Sigmoid colon (tissue), 6 donors: ENCODE measurements at regions not wholly inside any gene's neighbourhood (a gene's known extent, or its start where the extent isn't known, plus 50 kb on each side); places are given as distances from the start of the nearest gene placed in this dataset.

Source experiments
- DNase-seq: peaks from one replicate; pipeline ENCODE4 v3.0.0-alpha.2; 2019
- H3K27ac ChIP-seq, 4 donors: fragments of 200-600 bp; sonication (generic); one replicate each; pipeline ENCODE4 v1.5.1; 2016 to 2019; ENCODE audit warnings: mild to moderate bottlenecking in 1 of 4
- H3K27me3 ChIP-seq, 3 donors: fragments of 200-600 bp; sonication (generic); one replicate each; pipeline ENCODE4 v1.5.1; 2019; ENCODE audit warnings: mild to moderate bottlenecking in 1 of 3
- H3K36me3 ChIP-seq, 4 donors: fragments of 200-600 bp; sonication (generic); one replicate each; pipeline ENCODE4 v1.5.1; 2016 to 2019
- H3K4me1 ChIP-seq, 4 donors: fragments of 200-600 bp; sonication (generic); one replicate each; pipeline ENCODE4 v1.5.1; 2017 to 2019
- H3K4me3 ChIP-seq, 4 donors: fragments of 200-600 bp; sonication (generic); one replicate each; pipeline ENCODE4 v1.5.1; 2017 to 2019; ENCODE audit warnings: mild to moderate bottlenecking in 2 of 4, moderate library complexity in 1 of 4
- H3K9me3 ChIP-seq, 4 donors: fragments of 200-600 bp in 3 of 4; sonication (generic) in 3 of 4; one replicate each; pipeline versions ENCODE4 v1.5.1 to v1.6.1; 2013 to 2019
- CTCF ChIP-seq, 4 experiments: fragments of 450-650 bp in 3 of 4; fragments of 200-600 bp in 1 of 4; IDR thresholded peaks; one replicate each; pipeline ENCODE4 v1.5.1; 2016 to 2019; ENCODE audit warnings: antibody characterized with exemption in 4 of 4, mild to moderate bottlenecking in 3 of 4, moderate library complexity in 2 of 4
- EP300 ChIP-seq, 4 donors: sonication (generic); formaldehyde crosslinking; IDR thresholded peaks; one replicate each; pipeline ENCODE4 v1.6.1; 2017; ENCODE audit warnings: antibody characterized with exemption in 4 of 4
- POLR2A ChIP-seq, 2 donors: fragments of 450-650 bp; IDR thresholded peaks; one replicate each; pipeline ENCODE4 v1.6.1; 2016; ENCODE audit warnings: antibody characterized with exemption in 2 of 2, mild to moderate bottlenecking in 2 of 2, moderate library complexity in 2 of 2
- POLR2AphosphoS5 ChIP-seq, 4 donors: sonication (generic); formaldehyde crosslinking; IDR thresholded peaks; one replicate each; pipeline ENCODE4 v1.6.1; 2017; ENCODE audit warnings: antibody characterized with exemption in 4 of 4
- WGBS, 2 donors: extraction: QIAGEN DNeasy Blood & Tissue Kit; methylation state at CpG; one replicate each; pipeline ENCODE4 v1.1.7; 2013; 5-methylcytosine and 5-hydroxymethylcytosine counted together
- intact Hi-C: fragments of 100-400 bp; cut with DNase I; formaldehyde crosslinking; loops from one replicate; pipeline ENCODE4 v1.15.1; 2023
- donor health status: healthy with polysubstance abuse.
- donor health status: healthy.

- intact Hi-C loops = no loop called here
- Histone ChIP-seq H3K9me3 (no peaks in the 10 kb centered on the region), H3K27me3 (no peaks in the 10 kb centered on the region), H3K36me3 (no peaks in the 10 kb centered on the region), H3K27ac (no peak overlapping the region), H3K4me3 (no peak overlapping the region), H3K4me1 (no peaks in the 10 kb centered on the region)
- WGBS, 2 donors = 87 to 91% methylated on average over 3 of the region's 3 CpGs
- TF ChIP-seq CTCF (IDR thresholded peaks at IDR 0.05) = no peak
- TF ChIP-seq POLR2A (IDR thresholded peaks at IDR 0.05) = no peak
- no peak for TF ChIP-seq EP300 (IDR thresholded peaks at IDR 0.05)
- no peak for TF ChIP-seq POLR2AphosphoS5 (IDR thresholded peaks at IDR 0.05)
- no peak for DNase-seq
Measured at GRCh38 chr13:85653681-85654080, 145.5 kb downstream of the SLITRK6 start.

- TF ChIP-seq POLR2A (IDR thresholded peaks at IDR 0.05) = no peak
- TF ChIP-seq EP300 (IDR thresholded peaks at IDR 0.05) = no peak
- TF ChIP-seq POLR2AphosphoS5 (IDR thresholded peaks at IDR 0.05) = no peak
- TF ChIP-seq CTCF (IDR thresholded peaks at IDR 0.05) = no peak
- no peak for DNase-seq
- intact Hi-C loops = no loop called here
- no peaks in the 10 kb centered on the region for H3K4me1 ChIP-seq
- no peak overlapping the region for H3K27ac ChIP-seq
- H3K27me3 ChIP-seq = no peaks in the 10 kb centered on the region
- 89 to 94% methylated on average over 1 of the region's 1 CpG for WGBS, 2 donors
- H3K9me3 ChIP-seq = no peaks in the 10 kb centered on the region
- H3K36me3 ChIP-seq = no peaks in the 10 kb centered on the region
- H3K4me3 ChIP-seq = no peak overlapping the region
Measured at GRCh38 chr13:85652491-85652890, 146.7 kb downstream of the SLITRK6 start.

- Histone ChIP-seq H3K27ac (no peak overlapping the region), H3K4me1 (no peaks in the 10 kb centered on the region), H3K9me3 (no peaks in the 10 kb centered on the region), H3K36me3 (no peaks in the 10 kb centered on the region), H3K4me3 (no peak overlapping the region), H3K27me3 (no peaks in the 10 kb centered on the region)
- no peak for TF ChIP-seq POLR2AphosphoS5 (IDR thresholded peaks at IDR 0.05)
- TF ChIP-seq CTCF (IDR thresholded peaks at IDR 0.05) = no peak
- no peak for TF ChIP-seq EP300 (IDR thresholded peaks at IDR 0.05)
- TF ChIP-seq POLR2A (IDR thresholded peaks at IDR 0.05) = no peak
- intact Hi-C loops = no loop called here
- DNase-seq = no peak
- 87 to 93% methylated on average over 4 of the region's 4 CpGs for WGBS, 2 donors
Measured at GRCh38 chr13:85651440-85651839, 147.8 kb downstream of the SLITRK6 start.

- TF ChIP-seq EP300 (IDR thresholded peaks at IDR 0.05) (no peak), POLR2A (IDR thresholded peaks at IDR 0.05) (no peak), CTCF (IDR thresholded peaks at IDR 0.05) (no peak), POLR2AphosphoS5 (IDR thresholded peaks at IDR 0.05) (no peak)
- Histone ChIP-seq H3K27me3 (no peaks in the 10 kb centered on the region), H3K4me3 (no peak overlapping the region), H3K9me3 (no peaks in the 10 kb centered on the region), H3K4me1 (no peaks in the 10 kb centered on the region), H3K36me3 (no peaks in the 10 kb centered on the region), H3K27ac (no peak overlapping the region)
- intact Hi-C loops = no loop called here
- no peak for DNase-seq
- WGBS, 2 donors = 96 to 100% methylated on average over 2 of the region's 2 CpGs
Measured at GRCh38 chr13:85650613-85651012, 148.6 kb downstream of the SLITRK6 start.

- intact Hi-C loops = no loop called here
- WGBS, 2 donors = 90 to 91% methylated on average over 3 of the region's 3 CpGs
Measured at GRCh38 chr13:85640727-85641126, 158.5 kb downstream of the SLITRK6 start.

More at GRCh38 chr13:85640727-85641126, 158.5 kb downstream of the SLITRK6 start:
- Histone ChIP-seq H3K4me3 (no peak overlapping the region), H3K9me3 (no peaks in the 10 kb centered on the region), H3K27ac (no peak overlapping the region), H3K27me3 (no peaks in the 10 kb centered on the region), H3K36me3 (no peaks in the 10 kb centered on the region), H3K4me1 (no peaks in the 10 kb centered on the region)
- DNase-seq = no peak
- TF ChIP-seq POLR2AphosphoS5 (IDR thresholded peaks at IDR 0.05) = no peak
- no peak for TF ChIP-seq EP300 (IDR thresholded peaks at IDR 0.05)
- no peak for TF ChIP-seq CTCF (IDR thresholded peaks at IDR 0.05)
- no peak for TF ChIP-seq POLR2A (IDR thresholded peaks at IDR 0.05)
